GM12891 (cell line): ENCODE measurements at regions not wholly inside any gene's neighbourhood (a gene's known extent, or its start where the extent isn't known, plus 50 kb on each side); places are given as distances from the start of the nearest gene placed in this dataset.
"Not testable (repeated sequence)": the region's sequence is repeated elsewhere in the genome, so short reads cannot be mapped to it uniquely, and the experiment has no call there.

Experiments
- DNase-seq: peaks from one replicate; pipeline ENCODE4 v3.0.0; 2011; ENCODE audit warnings: low spot score; ENCODE audit not compliant: insufficient read length
- FAIRE-seq: peaks from 2 replicates; lab custom pipeline; 2011; peaks lifted over from hg19 to GRCh38; lab: Jason Lieb, UNC
- PAX5 ChIP-seq: IDR thresholded peaks from 2 replicates; pipeline ENCODE4 v1.6.1; 2011; ENCODE audit warnings: low read length, moderate library complexity, mild to moderate bottlenecking; ENCODE audit not compliant: insufficient read depth, severe bottlenecking
- POLR2A ChIP-seq: IDR thresholded peaks from 2 replicates; pipeline ENCODE4 v1.6.1; 2011; ENCODE audit warnings: low read depth, low read length, control low read depth
- POLR2AphosphoS5 ChIP-seq: IDR thresholded peaks from 2 replicates; pipeline ENCODE4 v1.6.1; 2011; ENCODE audit warnings: low read depth, low read length, control low read depth
- POU2F2 ChIP-seq: IDR thresholded peaks from 2 replicates; pipeline ENCODE4 v1.6.1; 2011; ENCODE audit warnings: low read depth, mild to moderate bottlenecking, control low read depth, low read length, moderate library complexity
- SPI1 ChIP-seq: IDR thresholded peaks from 2 replicates; pipeline ENCODE4 v1.6.1; 2011; ENCODE audit warnings: low read depth, low read length, control low read depth
- TAF1 ChIP-seq: IDR thresholded peaks from 2 replicates; pipeline ENCODE4 v1.6.1; 2011; ENCODE audit warnings: low read depth, low read length, control low read depth

- FAIRE-seq (no peak), DNase-seq (no peak)
- TF ChIP-seq POU2F2 (no peak), POLR2AphosphoS5 (no peak), TAF1 (no peak)
Observed at GRCh38 chr2:35454966-35455638, 900.5 kb upstream of the CRIM1 start.

- DNase-seq (no peak), FAIRE-seq (no peak)
- TF ChIP-seq TAF1 (no peak), PAX5 (no peak), POU2F2 (no peak), POLR2AphosphoS5 (no peak), SPI1 (no peak), POLR2A (no peak)
Observed at GRCh38 chr2:35447821-35448220, 907.8 kb upstream of the CRIM1 start.

DNA sequence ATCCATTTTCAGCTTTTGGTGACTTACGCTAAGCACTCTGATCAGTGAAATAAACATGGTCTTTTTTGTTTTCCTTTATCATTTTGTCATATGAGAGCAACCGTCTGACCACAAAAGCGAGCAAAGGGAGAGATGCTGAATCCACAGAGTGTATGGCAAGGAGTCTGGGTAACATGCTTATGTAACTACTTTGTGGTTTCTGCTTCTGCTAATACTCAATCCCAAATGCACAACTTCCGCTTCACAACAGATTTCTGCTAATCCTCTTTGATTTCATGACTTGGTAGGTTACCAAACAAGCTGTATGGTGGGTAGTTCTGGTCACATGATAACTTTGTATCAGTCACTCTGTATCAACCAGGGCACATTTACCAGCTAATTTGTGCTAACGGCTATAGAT lies 908.4 kb upstream of the CRIM1 start:
- TF ChIP-seq POLR2A (no peak), TAF1 (no peak), SPI1 (no peak), POLR2AphosphoS5 (no peak), PAX5 (no peak), POU2F2 (no peak)
- DNase-seq: no peak
- no peak for FAIRE-seq

DNA sequence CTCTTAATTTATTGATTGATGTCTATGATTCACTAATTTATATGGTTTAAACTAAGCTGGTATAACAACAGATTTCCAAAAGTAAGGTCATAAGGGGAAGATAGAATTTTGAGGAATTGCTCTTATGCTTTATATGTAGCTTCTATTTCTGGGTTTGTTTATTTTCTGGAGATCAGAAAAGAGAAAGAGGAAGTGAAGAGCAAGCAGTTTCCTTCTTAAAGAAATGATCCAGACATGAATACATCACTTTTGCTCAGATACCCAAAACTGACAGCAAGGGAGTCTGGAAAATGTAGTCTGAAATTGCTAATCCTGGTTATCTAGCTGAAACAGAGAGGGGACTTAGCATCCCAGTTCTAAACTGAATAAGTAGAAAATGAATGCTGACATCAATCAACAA lies 912.5 kb upstream of the CRIM1 start:
- TF ChIP-seq TAF1 (no peak), SPI1 (peak; percentile 75), POU2F2 (no peak)
- DNase-seq: no peak
- no peak for FAIRE-seq

GRCh38 chr2:35441575-35441974 lies 914.0 kb upstream of the CRIM1 start:
- FAIRE-seq, DNase-seq: not testable (repeated sequence)

- FAIRE-seq, DNase-seq: not testable (repeated sequence)
Observed at GRCh38 chr2:35440308-35440707, 915.3 kb upstream of the CRIM1 start.

DNA sequence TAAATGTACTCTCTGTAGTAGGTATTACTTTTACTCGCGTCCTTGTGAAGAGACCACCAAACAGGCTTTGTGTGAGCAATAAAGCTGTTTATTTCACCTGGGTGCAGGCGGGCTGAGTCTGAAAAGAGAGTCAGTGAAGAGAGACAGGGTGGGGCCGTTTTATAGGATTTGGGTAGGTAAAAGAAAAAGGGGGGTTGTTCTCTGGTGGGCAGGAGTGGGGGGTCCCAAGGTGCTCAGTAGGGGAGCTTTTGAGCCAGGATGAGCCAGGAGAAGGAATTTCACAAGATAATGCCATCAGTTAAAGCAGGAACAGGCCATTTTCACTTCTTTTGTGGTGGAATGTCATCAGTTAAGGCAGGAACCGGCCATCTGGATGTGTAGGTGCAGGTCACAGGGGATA lies 918.7 kb upstream of the CRIM1 start:
- not testable (repeated sequence) for FAIRE-seq, DNase-seq

- FAIRE-seq (no peak), DNase-seq (peak; percentile 2)
- no peak for TF ChIP-seq POLR2A
- TF ChIP-seq TAF1: no peak
- no peak for TF ChIP-seq POU2F2
- TF ChIP-seq POLR2AphosphoS5: no peak
- no peak for TF ChIP-seq PAX5
- no peak for TF ChIP-seq SPI1
Observed at GRCh38 chr2:35428548-35428947, 927.0 kb upstream of the CRIM1 start.

DNA sequence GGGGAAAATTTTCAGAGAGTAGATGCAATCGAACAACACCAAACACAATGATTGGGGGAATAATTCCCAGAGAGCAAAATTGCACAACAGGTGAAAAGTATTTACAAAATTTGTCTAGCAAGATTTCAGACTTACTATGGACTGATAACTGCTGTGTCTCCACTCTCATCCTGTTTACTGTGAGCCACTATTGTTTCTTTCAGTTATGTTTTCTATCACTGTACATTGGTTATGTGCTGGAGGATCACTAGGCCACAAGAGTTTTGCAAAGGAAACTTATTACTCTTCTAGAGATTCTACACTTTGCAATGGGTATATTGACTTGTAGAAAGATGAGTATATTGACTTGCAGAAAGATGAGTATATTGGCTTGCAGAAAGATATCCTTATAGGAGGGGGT lies 934.1 kb upstream of the CRIM1 start:
- TF ChIP-seq SPI1: no peak
- no peak for TF ChIP-seq POU2F2
- TF ChIP-seq PAX5: no peak
- DNase-seq: no peak
- FAIRE-seq: no peak

- TF ChIP-seq POLR2A (no peak), POLR2AphosphoS5 (no peak), SPI1 (no peak), POU2F2 (no peak), PAX5 (no peak), TAF1 (no peak)
- DNase-seq (no peak), FAIRE-seq (no peak)
Observed at GRCh38 chr2:35417293-35417692, 938.3 kb upstream of the CRIM1 start.

DNA sequence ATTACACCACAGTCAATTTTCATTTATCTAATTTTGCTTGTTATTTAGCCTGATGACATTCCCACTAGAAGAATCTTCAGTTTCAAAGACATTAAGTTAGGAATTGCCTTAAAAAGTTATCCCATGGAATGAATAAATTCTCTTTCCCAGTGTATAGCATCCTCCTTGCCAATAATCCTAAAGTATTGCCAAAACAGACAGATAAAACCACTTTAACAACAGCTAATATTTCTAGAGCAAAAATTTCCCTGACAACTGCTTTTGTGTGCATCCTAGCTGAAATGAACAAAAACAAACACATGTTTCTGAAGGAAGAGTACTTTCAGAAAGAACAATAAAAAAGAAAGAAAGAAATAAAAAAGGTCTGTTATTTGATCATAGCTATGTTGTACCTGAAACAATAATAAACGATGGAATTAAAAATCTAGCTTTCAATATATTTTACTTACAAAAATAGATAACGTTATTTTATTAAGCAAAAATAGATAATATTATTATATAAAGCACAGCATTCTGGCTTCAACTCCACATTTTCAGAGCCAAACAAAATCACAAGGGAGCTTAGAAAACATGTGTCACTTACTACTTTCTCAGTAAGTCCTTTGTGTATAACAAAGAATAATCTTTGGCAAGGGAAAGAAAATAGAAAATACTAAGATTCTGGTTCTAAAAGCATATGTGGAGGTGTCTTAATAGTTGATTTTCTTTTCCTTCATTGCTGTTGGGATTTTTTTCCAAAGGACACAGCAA lies 939.0 kb upstream of the CRIM1 start:
- no peak for DNase-seq
- TF ChIP-seq PAX5 (no peak), SPI1 (no peak), TAF1 (no peak), POLR2AphosphoS5 (no peak), POLR2A (no peak), POU2F2 (no peak)
- no peak for FAIRE-seq

GRCh38 chr2:35415942-35416341 lies 939.6 kb upstream of the CRIM1 start:
- DNase-seq: no peak
- no peak for TF ChIP-seq PAX5
- FAIRE-seq: no peak
